BLaER1 (cell line): ENCODE measurements at regions not wholly inside any gene's neighbourhood (a gene's known extent, or its start where the extent isn't known, plus 50 kb on each side); places are given as distances from the start of the nearest gene placed in this dataset.

ENCODE experiments used
- H3K27ac ChIP-seq: shearing (Covaris generic); formaldehyde crosslinking; 2 replicates; pipeline ENCODE4 v1.8.1; 2022
- H3K27me3 ChIP-seq: shearing (Covaris generic); formaldehyde crosslinking; 2 replicates; pipeline ENCODE4 v1.8.1; 2022
- H3K36me3 ChIP-seq: shearing (Covaris generic); formaldehyde crosslinking; 2 replicates; pipeline ENCODE4 v1.8.1; 2022
- H3K4me1 ChIP-seq: shearing (Covaris generic); formaldehyde crosslinking; 2 replicates; pipeline ENCODE4 v1.8.1; 2022
- H3K4me2 ChIP-seq: shearing (Covaris generic); formaldehyde crosslinking; 2 replicates; pipeline ENCODE4 v1.8.1; 2022
- H3K4me3 ChIP-seq: shearing (Covaris generic); formaldehyde crosslinking; 2 replicates; pipeline ENCODE4 v1.8.1; 2022
- H3K9ac ChIP-seq: shearing (Covaris generic); formaldehyde crosslinking; 2 replicates; pipeline ENCODE4 v1.8.1; 2022
- H3K9me3 ChIP-seq: shearing (Covaris generic); formaldehyde crosslinking; 2 replicates; pipeline ENCODE4 v1.8.1; 2022
- H4K20me1 ChIP-seq: shearing (Covaris generic); formaldehyde crosslinking; 2 replicates; pipeline ENCODE4 v1.8.1; 2022
- Cebpa-rat ChIP-seq: shearing (Covaris generic); IDR thresholded peaks from 2 replicates; pipeline ENCODE4 v1.8.1; 2022

- Histone ChIP-seq H3K9me3 (no peaks in the 10 kb centered on the region), H3K4me1 (no peaks in the 10 kb centered on the region), H3K9ac (no peak overlapping the region), H3K27ac (no peak overlapping the region), H4K20me1 (no peaks in the 10 kb centered on the region), H3K36me3 (no peaks in the 10 kb centered on the region), H3K4me2 (no peak overlapping the region), H3K27me3 (no peaks in the 10 kb centered on the region), H3K4me3 (no peak overlapping the region)
- no peak for TF ChIP-seq Cebpa-rat
Measured at GRCh38 chr4:176588436-176588835, 204.3 kb downstream of the VEGFC start.

GRCh38 chr4:176592976-176593670 is 199.6 kb downstream of the VEGFC start:
- H3K4me2 ChIP-seq, result no peak overlapping the region
- no peak overlapping the region for H3K9ac ChIP-seq
- H3K4me1 ChIP-seq, result no peaks in the 10 kb centered on the region
- no peaks in the 10 kb centered on the region for H3K36me3 ChIP-seq
- no peak for TF ChIP-seq Cebpa-rat
- H3K27me3 ChIP-seq, result no peaks in the 10 kb centered on the region
- no peak overlapping the region for H3K27ac ChIP-seq
- H4K20me1 ChIP-seq, result no peaks in the 10 kb centered on the region
- no peaks in the 10 kb centered on the region for H3K9me3 ChIP-seq
- no peak overlapping the region for H3K4me3 ChIP-seq

DNA sequence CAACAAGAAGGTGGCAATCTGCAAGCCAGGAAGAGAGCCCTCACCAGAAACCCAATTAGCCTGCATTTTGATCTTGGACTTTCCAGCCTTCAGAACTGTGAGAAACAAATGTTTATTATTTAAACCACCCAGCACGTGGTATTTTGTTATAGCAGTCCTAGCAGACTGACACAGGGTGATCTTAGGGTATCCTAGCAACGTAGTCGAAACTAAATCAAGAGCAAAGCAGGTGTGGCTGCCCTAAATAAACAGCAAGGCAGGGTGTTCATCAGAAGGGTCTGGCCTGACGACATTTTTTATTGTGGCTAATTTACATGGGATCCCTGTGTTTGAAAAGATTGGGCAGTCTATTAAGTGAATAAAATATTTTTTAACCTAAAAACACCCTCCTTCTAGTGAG is 198.8 kb downstream of the VEGFC start:
- no peak overlapping the region for H3K4me2 ChIP-seq
- H3K27ac ChIP-seq, result no peak overlapping the region
- no peaks in the 10 kb centered on the region for H3K27me3 ChIP-seq
- no peak for TF ChIP-seq Cebpa-rat
- H3K4me3 ChIP-seq, result no peak overlapping the region
- no peaks in the 10 kb centered on the region for H3K9me3 ChIP-seq
- no peaks in the 10 kb centered on the region for H3K4me1 ChIP-seq
- H3K9ac ChIP-seq, result no peak overlapping the region
- no peaks in the 10 kb centered on the region for H3K36me3 ChIP-seq
- H4K20me1 ChIP-seq, result no peaks in the 10 kb centered on the region

DNA sequence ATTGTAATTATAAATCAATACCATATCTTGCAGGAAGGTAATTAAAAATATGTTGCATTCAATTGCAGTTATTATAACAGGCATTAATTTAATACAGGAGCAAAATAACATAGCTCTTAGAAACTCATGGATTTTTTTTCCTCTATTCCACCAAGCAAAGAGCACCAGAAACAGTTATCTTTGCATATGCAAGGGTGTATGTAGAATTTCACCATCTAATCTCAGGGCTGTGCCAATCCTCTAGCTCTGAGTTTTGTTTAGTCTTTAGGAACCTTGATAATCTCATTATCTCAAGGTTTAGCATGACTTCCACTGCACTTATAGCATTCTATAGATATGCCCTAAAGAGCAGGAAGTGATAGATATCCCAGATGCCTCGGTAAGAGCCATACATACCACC is 197.5 kb downstream of the VEGFC start:
- Histone ChIP-seq H3K4me2 (no peak overlapping the region), H3K9me3 (no peaks in the 10 kb centered on the region), H3K36me3 (no peaks in the 10 kb centered on the region), H3K27ac (no peak overlapping the region), H3K9ac (no peak overlapping the region), H3K4me1 (no peaks in the 10 kb centered on the region), H4K20me1 (no peaks in the 10 kb centered on the region), H3K27me3 (no peaks in the 10 kb centered on the region), H3K4me3 (no peak overlapping the region)
- no peak for TF ChIP-seq Cebpa-rat

DNA sequence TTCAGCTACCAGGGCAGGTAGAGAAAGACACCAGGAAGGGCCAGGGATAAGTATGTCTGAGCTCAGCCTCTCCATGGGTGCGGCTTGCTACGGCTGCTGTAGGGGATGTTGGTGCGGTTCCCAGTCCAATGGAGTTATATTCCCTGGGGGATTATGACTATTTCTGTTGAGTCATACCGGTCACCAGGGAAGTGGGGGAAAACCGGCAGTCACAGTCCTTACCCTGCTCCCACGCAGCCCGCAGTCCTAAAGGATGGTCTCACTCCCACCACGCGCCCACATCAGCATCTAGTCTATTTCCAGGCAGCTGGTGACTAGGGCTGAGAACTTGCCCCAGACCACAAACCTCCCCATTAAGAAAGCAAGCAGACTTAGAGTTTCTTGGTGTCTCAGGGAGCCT is 191.6 kb downstream of the VEGFC start:
- no peak overlapping the region for H3K9ac ChIP-seq
- H4K20me1 ChIP-seq, result no peaks in the 10 kb centered on the region
- H3K36me3 ChIP-seq, result no peaks in the 10 kb centered on the region
- no peaks in the 10 kb centered on the region for H3K27me3 ChIP-seq
- no peak overlapping the region for H3K27ac ChIP-seq
- H3K4me2 ChIP-seq, result no peak overlapping the region
- TF ChIP-seq Cebpa-rat, result no peak
- no peaks in the 10 kb centered on the region for H3K9me3 ChIP-seq
- H3K4me1 ChIP-seq, result no peaks in the 10 kb centered on the region
- H3K4me3 ChIP-seq, result no peak overlapping the region

- Histone ChIP-seq H3K9ac (no peak overlapping the region), H3K4me3 (no peak overlapping the region), H3K36me3 (no peaks in the 10 kb centered on the region), H3K27ac (no peak overlapping the region), H3K9me3 (no peaks in the 10 kb centered on the region), H4K20me1 (no peaks in the 10 kb centered on the region), H3K4me1 (peaks cover 24% of the 10 kb centered on the region), H3K4me2 (no peak overlapping the region), H3K27me3 (no peaks in the 10 kb centered on the region)
- no peak for TF ChIP-seq Cebpa-rat
Measured at GRCh38 chr4:176607807-176608206, 184.9 kb downstream of the VEGFC start.

- H3K4me2 ChIP-seq, result no peak overlapping the region
- peaks cover 30% of the 10 kb centered on the region for H3K4me1 ChIP-seq
- H3K36me3 ChIP-seq, result no peaks in the 10 kb centered on the region
- H3K4me3 ChIP-seq, result no peak overlapping the region
- no peak for TF ChIP-seq Cebpa-rat
- no peak overlapping the region for H3K27ac ChIP-seq
- H3K27me3 ChIP-seq, result no peaks in the 10 kb centered on the region
- no peak overlapping the region for H3K9ac ChIP-seq
- no peaks in the 10 kb centered on the region for H3K9me3 ChIP-seq
- no peaks in the 10 kb centered on the region for H4K20me1 ChIP-seq
Measured at GRCh38 chr4:176608346-176608745, 184.4 kb downstream of the VEGFC start.

DNA sequence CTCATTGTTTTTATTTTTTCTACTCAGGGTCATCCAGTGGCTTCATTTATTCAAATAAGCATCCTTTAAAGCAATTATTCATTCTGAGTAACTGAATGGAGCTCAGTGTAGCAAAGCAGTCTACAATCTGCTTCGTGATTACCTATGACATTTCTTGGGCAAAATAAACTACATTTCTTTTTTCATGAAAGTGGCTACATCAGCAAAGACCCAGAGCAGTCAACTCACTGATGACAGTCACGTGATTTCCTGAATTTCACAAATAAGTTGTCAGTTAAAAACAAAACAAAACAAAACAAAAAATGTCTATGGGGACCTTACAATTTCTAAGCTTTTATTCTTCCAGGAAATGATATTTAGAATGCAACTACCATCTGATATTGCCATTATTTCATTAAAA is 182.1 kb downstream of the VEGFC start:
- H3K4me3 ChIP-seq, result no peak overlapping the region
- H3K9ac ChIP-seq, result no peak overlapping the region
- H3K27me3 ChIP-seq, result no peaks in the 10 kb centered on the region
- no peaks in the 10 kb centered on the region for H3K36me3 ChIP-seq
- no peak for TF ChIP-seq Cebpa-rat
- no peaks in the 10 kb centered on the region for H4K20me1 ChIP-seq
- H3K4me1 ChIP-seq, result peaks cover 30% of the 10 kb centered on the region
- H3K4me2 ChIP-seq, result peak overlapping the region; percentile 37; the same call in 1 of the 2 replicates
- no peak overlapping the region for H3K27ac ChIP-seq
- H3K9me3 ChIP-seq, result no peaks in the 10 kb centered on the region

DNA sequence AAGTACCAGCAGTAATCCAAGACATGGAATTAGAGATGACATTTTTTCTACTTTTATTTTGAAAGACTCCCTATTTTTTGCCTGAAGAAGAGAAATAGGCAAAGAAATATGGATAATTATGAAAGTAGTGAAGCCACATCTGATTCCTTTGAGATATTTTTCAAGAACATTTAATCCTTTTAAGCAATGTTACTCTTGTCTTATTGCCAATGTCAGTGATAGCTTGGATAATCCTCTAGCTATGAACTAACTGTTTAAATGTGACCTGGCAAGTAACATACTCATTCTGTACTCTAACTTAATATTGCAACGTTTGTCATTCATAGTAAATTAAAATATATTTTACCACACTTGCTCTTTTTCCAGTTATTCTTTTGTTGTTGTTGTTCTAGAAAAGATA is 181.3 kb downstream of the VEGFC start:
- H3K9me3 ChIP-seq, result no peaks in the 10 kb centered on the region
- H3K9ac ChIP-seq, result no peak overlapping the region
- H3K4me1 ChIP-seq, result peaks cover 30% of the 10 kb centered on the region
- H3K27ac ChIP-seq, result no peak overlapping the region
- no peaks in the 10 kb centered on the region for H3K27me3 ChIP-seq
- TF ChIP-seq Cebpa-rat, result no peak
- no peak overlapping the region for H3K4me3 ChIP-seq
- no peaks in the 10 kb centered on the region for H3K36me3 ChIP-seq
- no peaks in the 10 kb centered on the region for H4K20me1 ChIP-seq
- H3K4me2 ChIP-seq, result peak overlapping the region; percentile 30

DNA sequence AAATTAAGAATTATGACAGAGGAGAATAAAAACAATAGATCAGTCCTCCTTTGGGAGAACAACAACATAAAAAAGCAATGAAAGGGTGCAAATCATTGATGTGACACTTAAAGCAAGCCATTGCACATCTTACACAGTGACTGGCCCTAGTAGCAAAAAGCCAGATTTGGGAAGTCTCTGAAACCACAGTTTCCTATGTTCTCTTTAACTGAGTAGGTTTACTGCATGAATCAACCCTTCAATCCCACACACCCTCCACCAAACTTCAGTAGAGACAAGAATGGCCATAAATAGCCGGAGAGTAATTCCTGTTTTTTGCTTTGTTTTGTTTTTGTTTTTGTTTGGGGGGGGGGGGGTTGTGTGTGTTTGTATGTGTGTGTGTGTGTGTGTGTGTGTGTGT is 180.8 kb downstream of the VEGFC start:
- no peak overlapping the region for H3K9ac ChIP-seq
- H4K20me1 ChIP-seq, result no peaks in the 10 kb centered on the region
- H3K27ac ChIP-seq, result no peak overlapping the region
- no peaks in the 10 kb centered on the region for H3K9me3 ChIP-seq
- H3K27me3 ChIP-seq, result no peaks in the 10 kb centered on the region
- no peaks in the 10 kb centered on the region for H3K36me3 ChIP-seq
- H3K4me2 ChIP-seq, result peak overlapping the region; percentile 30
- no peak overlapping the region for H3K4me3 ChIP-seq
- H3K4me1 ChIP-seq, result peaks cover 30% of the 10 kb centered on the region
- no peak for TF ChIP-seq Cebpa-rat

- TF ChIP-seq Cebpa-rat, result no peak
- no peak overlapping the region for H3K4me3 ChIP-seq
Measured at GRCh38 chr4:176614793-176615192, 177.9 kb downstream of the VEGFC start.

More at GRCh38 chr4:176614793-176615192, 177.9 kb downstream of the VEGFC start:
- Histone ChIP-seq H3K27me3 (no peaks in the 10 kb centered on the region), H3K4me2 (no peak overlapping the region), H3K9me3 (no peaks in the 10 kb centered on the region), H3K36me3 (no peaks in the 10 kb centered on the region), H3K4me1 (peaks cover 30% of the 10 kb centered on the region), H3K27ac (no peak overlapping the region), H4K20me1 (no peaks in the 10 kb centered on the region), H3K9ac (no peak overlapping the region)
